Ascending aorta (tissue), 2 donors: ENCODE measurements at regions not wholly inside any gene's neighbourhood (a gene's known extent, or its start where the extent isn't known, plus 50 kb on each side); places are given as distances from the start of the nearest gene placed in this dataset.

Experiments
- DNase-seq, 2 donors: peaks; one replicate each; pipeline ENCODE4 v3.0.0-alpha.2; 2019; ENCODE audit warnings: low spot score in 2 of 2
- H3K27ac ChIP-seq, 2 donors: fragments of 200-600 bp; sonication (generic); one replicate each; pipeline ENCODE4 v1.5.1; 2016 to 2017; ENCODE audit warnings: mild to moderate bottlenecking in 1 of 2
- H3K27me3 ChIP-seq: fragments of 200-600 bp; sonication (generic); one replicate; pipeline ENCODE4 v1.5.1; 2017
- H3K36me3 ChIP-seq, 2 donors: fragments of 200-600 bp; sonication (generic); one replicate each; pipeline ENCODE4 v1.5.1; 2016
- H3K4me1 ChIP-seq, 2 donors: fragments of 200-600 bp; sonication (generic); one replicate each; pipeline ENCODE4 v1.5.1; 2016 to 2017; ENCODE audit warnings: mild to moderate bottlenecking in 1 of 2
- H3K4me3 ChIP-seq, 2 donors: fragments of 200-600 bp; sonication (generic); one replicate each; pipeline ENCODE4 v1.5.1; 2016 to 2017; ENCODE audit warnings: mild to moderate bottlenecking in 1 of 2
- H3K9me3 ChIP-seq, 2 donors: fragments of 200-600 bp; sonication (generic); one replicate each; pipeline ENCODE4 v1.5.1; 2016
- CTCF ChIP-seq, 3 experiments: fragments of 200-600 bp in 2 of 3; fragments of 450-650 bp in 1 of 3; sonication (generic) in 2 of 3; IDR thresholded peaks; one replicate each; pipeline ENCODE4 v1.5.1; 2016 to 2019; ENCODE audit warnings: antibody characterized with exemption in 3 of 3, mild to moderate bottlenecking in 1 of 3, moderate library complexity in 1 of 3
- intact Hi-C: fragments of 100-400 bp; cut with DNase I; formaldehyde crosslinking; loops from one replicate; pipeline ENCODE4 v1.15.1; 2023

GRCh38 chr2:121000804-121001203 lies 265.1 kb downstream of the GLI2 start:
- H3K4me3 ChIP-seq: no peak overlapping the region
- no peak for TF ChIP-seq CTCF (IDR thresholded peaks at IDR 0.05)
- H3K27me3 ChIP-seq: no peaks in the 10 kb centered on the region
- no peak for DNase-seq
- no peaks in the 10 kb centered on the region for H3K4me1 ChIP-seq
- H3K36me3 ChIP-seq: no peaks in the 10 kb centered on the region
- H3K27ac ChIP-seq: no peak overlapping the region
- intact Hi-C loops: no loop called here
- H3K9me3 ChIP-seq: no peaks in the 10 kb centered on the region

GRCh38 chr2:121001641-121002040 lies 266.0 kb downstream of the GLI2 start:
- no peaks in the 10 kb centered on the region for H3K9me3 ChIP-seq
- no peak for DNase-seq
- no peak for TF ChIP-seq CTCF (IDR thresholded peaks at IDR 0.05)
- no peak overlapping the region for H3K27ac ChIP-seq
- H3K36me3 ChIP-seq: no peaks in the 10 kb centered on the region
- no peak overlapping the region for H3K4me3 ChIP-seq
- H3K27me3 ChIP-seq: no peaks in the 10 kb centered on the region
- intact Hi-C loops: no loop called here
- no peaks in the 10 kb centered on the region for H3K4me1 ChIP-seq

- Histone ChIP-seq H3K36me3 (no peaks in the 10 kb centered on the region), H3K4me1 (no peaks in the 10 kb centered on the region), H3K4me3 (no peak overlapping the region), H3K9me3 (no peaks in the 10 kb centered on the region), H3K27me3 (no peaks in the 10 kb centered on the region), H3K27ac (no peak overlapping the region)
- DNase-seq: no peak
- no peak for TF ChIP-seq CTCF (IDR thresholded peaks at IDR 0.05)
- intact Hi-C loops: no loop called here
Observed at GRCh38 chr2:121002597-121002996, 266.9 kb downstream of the GLI2 start.

GRCh38 chr2:121003391-121003790 lies 267.7 kb downstream of the GLI2 start:
- intact Hi-C loops: no loop called here
- no peaks in the 10 kb centered on the region for H3K27me3 ChIP-seq
- H3K4me3 ChIP-seq: no peak overlapping the region
- no peaks in the 10 kb centered on the region for H3K4me1 ChIP-seq
- H3K9me3 ChIP-seq: no peaks in the 10 kb centered on the region
- TF ChIP-seq CTCF (IDR thresholded peaks at IDR 0.05): no peak
- no peaks in the 10 kb centered on the region for H3K36me3 ChIP-seq
- no peak overlapping the region for H3K27ac ChIP-seq
- no peak for DNase-seq

- Histone ChIP-seq H3K9me3 (no peaks in the 10 kb centered on the region), H3K4me1 (no peaks in the 10 kb centered on the region), H3K27ac (no peak overlapping the region), H3K27me3 (no peaks in the 10 kb centered on the region), H3K36me3 (no peaks in the 10 kb centered on the region), H3K4me3 (no peak overlapping the region)
- intact Hi-C loops: no loop called here
- no peak for TF ChIP-seq CTCF (IDR thresholded peaks at IDR 0.05)
- no peak for DNase-seq
Observed at GRCh38 chr2:121004359-121004758, 268.7 kb downstream of the GLI2 start.

- Histone ChIP-seq H3K4me3 (no peak overlapping the region), H3K9me3 (no peaks in the 10 kb centered on the region), H3K27ac (no peak overlapping the region), H3K27me3 (no peaks in the 10 kb centered on the region), H3K36me3 (no peaks in the 10 kb centered on the region), H3K4me1 (no peaks in the 10 kb centered on the region)
- DNase-seq: no peak
- intact Hi-C loops: no loop called here
- TF ChIP-seq CTCF (IDR thresholded peaks at IDR 0.05): no peak
Observed at GRCh38 chr2:121004950-121005349, 269.3 kb downstream of the GLI2 start.
